ENCODE measurements at regions not wholly inside any gene's neighbourhood (a gene's known extent, or its start where the extent isn't known, plus 50 kb on each side); places are given as distances from the start of the nearest gene placed in this dataset.

GRCh38 chr2:8115966-8116365 is 565.9 kb upstream of the ID2 start:
- no peaks in the 10 kb centered on the region; the same call in 1 of the 2 replicates for H3K4me1 ChIP-seq (ENCODE audit: insufficient read depth, low read length)
- no peaks in the 10 kb centered on the region for H3K27me3 ChIP-seq (ENCODE audit: insufficient read depth, low read length)
- no peak overlapping the region for H3K9ac ChIP-seq (ENCODE audit: low read depth, low read length)
- H3K36me3 ChIP-seq (ENCODE audit: insufficient read depth, low read depth, low read length), result no peaks in the 10 kb centered on the region
- H3K27ac ChIP-seq (ENCODE audit: low read length), result no peak overlapping the region
- H3K4me3 ChIP-seq (ENCODE audit: low read length), result no peak overlapping the region
- no peaks in the 10 kb centered on the region for H3K9me3 ChIP-seq (ENCODE audit: insufficient read depth, low read depth, low read length)

- Histone ChIP-seq H3K36me3 (ENCODE audit: insufficient read depth, low read depth, low read length) (no peaks in the 10 kb centered on the region), H3K27ac (ENCODE audit: low read length) (no peak overlapping the region), H3K9me3 (ENCODE audit: insufficient read depth, low read depth, low read length) (no peaks in the 10 kb centered on the region), H3K4me3 (ENCODE audit: low read length) (no peak overlapping the region), H3K27me3 (ENCODE audit: insufficient read depth, low read length) (no peaks in the 10 kb centered on the region), H3K4me1 (ENCODE audit: insufficient read depth, low read length) (no peaks in the 10 kb centered on the region; the same call in 1 of the 2 replicates), H3K9ac (ENCODE audit: low read depth, low read length) (no peak overlapping the region)
These were observed 565.2 kb upstream of the ID2 start for GRCh38 chr2:8116661-8117060.

DNA sequence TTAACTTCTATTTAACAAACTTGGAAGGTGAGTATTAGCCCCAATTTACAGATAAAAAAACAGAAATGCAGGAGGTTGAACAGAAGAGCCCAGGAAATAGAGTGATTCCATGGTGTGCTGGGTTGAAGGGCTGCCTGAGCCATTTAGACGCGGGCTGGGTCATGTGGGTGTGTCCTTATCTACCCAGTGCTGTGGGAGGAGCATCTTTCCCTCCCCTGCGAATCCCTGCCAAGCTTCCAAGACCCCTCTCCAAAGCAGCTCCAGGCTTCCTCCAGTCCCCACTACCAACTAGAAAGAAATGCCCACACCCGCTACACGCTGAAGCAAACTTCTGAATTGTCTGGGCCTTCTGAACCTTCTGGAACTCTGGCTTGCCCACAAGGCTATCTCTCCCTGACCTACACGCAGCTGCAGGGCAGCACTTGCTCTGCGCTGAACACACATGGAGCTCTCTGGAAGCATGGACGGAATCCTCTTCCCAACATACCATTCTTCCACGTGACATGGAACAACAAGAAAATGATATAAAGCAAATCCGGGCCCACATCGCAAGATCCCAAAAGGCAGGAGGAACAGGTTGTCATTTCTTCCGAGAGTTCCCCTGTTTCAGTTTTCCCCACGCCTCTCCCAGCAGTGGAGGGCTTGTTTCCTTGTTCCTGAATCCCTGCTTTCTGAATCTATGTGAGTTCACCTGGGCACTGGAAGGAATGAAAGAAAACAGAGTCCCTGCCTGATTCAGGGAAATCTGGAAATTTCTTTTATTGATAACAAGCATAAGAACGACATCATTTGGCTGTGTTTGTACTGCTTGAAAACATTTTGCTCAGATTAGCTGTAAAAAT is 562.7 kb upstream of the ID2 start:
- H3K27me3 ChIP-seq (ENCODE audit: insufficient read depth, low read length), result no peaks in the 10 kb centered on the region
- H3K4me1 ChIP-seq (ENCODE audit: insufficient read depth, low read length), result no peaks in the 10 kb centered on the region; the same call in 1 of the 2 replicates
- H3K36me3 ChIP-seq (ENCODE audit: insufficient read depth, low read depth, low read length), result no peaks in the 10 kb centered on the region
- no peak overlapping the region for H3K27ac ChIP-seq (ENCODE audit: low read length)
- no peak overlapping the region for H3K9ac ChIP-seq (ENCODE audit: low read depth, low read length)
- no peaks in the 10 kb centered on the region for H3K9me3 ChIP-seq (ENCODE audit: insufficient read depth, low read depth, low read length)
- no peak overlapping the region for H3K4me3 ChIP-seq (ENCODE audit: low read length)

- no peaks in the 10 kb centered on the region; the same call in 1 of the 2 replicates for H3K4me1 ChIP-seq (ENCODE audit: insufficient read depth, low read length)
- no peak overlapping the region for H3K4me3 ChIP-seq (ENCODE audit: low read length)
- H3K27me3 ChIP-seq (ENCODE audit: insufficient read depth, low read length), result no peaks in the 10 kb centered on the region
- H3K36me3 ChIP-seq (ENCODE audit: insufficient read depth, low read depth, low read length), result no peaks in the 10 kb centered on the region
- H3K9ac ChIP-seq (ENCODE audit: low read depth, low read length), result no peak overlapping the region; the same call in 1 of the 2 replicates
- H3K27ac ChIP-seq (ENCODE audit: low read length), result no peak overlapping the region
- H3K9me3 ChIP-seq (ENCODE audit: insufficient read depth, low read depth, low read length), result no peaks in the 10 kb centered on the region
These were observed 561.9 kb upstream of the ID2 start for GRCh38 chr2:8119782-8120505.

- Histone ChIP-seq H3K27ac (ENCODE audit: low read length) (no peak overlapping the region), H3K4me3 (ENCODE audit: low read length) (no peak overlapping the region), H3K9me3 (ENCODE audit: insufficient read depth, low read depth, low read length) (no peaks in the 10 kb centered on the region), H3K9ac (ENCODE audit: low read depth, low read length) (no peak overlapping the region; the same call in 1 of the 2 replicates), H3K27me3 (ENCODE audit: insufficient read depth, low read length) (no peaks in the 10 kb centered on the region), H3K36me3 (ENCODE audit: insufficient read depth, low read depth, low read length) (no peaks in the 10 kb centered on the region), H3K4me1 (ENCODE audit: insufficient read depth, low read length) (no peaks in the 10 kb centered on the region; the same call in 1 of the 2 replicates)
These were observed 561.4 kb upstream of the ID2 start for GRCh38 chr2:8120506-8120860.

DNA sequence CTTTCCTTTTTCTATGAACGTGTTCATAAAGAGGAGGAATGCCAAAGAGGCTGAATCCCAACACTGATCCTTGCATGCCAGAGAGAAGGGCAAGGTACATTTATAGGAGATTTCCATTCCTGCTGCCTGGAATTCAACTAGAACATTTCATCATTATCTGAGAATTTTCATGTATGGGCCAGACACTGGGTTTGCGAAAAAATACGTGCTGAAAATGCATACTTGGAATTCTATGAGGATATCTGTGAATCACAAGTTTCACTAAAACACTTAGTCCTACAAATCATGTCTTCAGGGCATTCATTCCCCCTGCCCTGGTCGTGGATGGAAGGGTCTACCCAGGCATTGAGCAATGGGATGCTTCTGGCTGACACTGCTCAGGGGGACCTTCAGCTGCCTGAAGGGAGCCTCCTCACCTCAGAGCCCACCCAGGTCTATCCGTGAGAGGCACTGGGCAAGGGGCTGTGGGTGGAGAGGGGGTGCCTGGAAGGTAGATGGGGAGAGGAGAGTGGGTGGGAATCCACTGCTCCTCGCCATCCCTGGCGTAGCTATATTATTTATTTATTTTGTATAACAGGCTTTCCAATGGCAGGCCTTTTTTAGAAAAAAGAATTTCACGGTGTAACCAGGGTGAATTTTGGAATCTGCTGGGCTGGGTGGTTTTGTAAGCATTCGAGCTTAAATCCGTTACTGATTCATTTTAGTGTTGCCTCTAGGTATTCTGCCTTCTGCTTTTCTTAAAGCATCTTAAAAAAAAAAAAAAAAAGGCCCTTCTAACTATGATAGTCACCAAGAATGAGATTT is 560.6 kb upstream of the ID2 start:
- H3K4me1 ChIP-seq (ENCODE audit: insufficient read depth, low read length), result no peaks in the 10 kb centered on the region; the same call in 1 of the 2 replicates

DNA sequence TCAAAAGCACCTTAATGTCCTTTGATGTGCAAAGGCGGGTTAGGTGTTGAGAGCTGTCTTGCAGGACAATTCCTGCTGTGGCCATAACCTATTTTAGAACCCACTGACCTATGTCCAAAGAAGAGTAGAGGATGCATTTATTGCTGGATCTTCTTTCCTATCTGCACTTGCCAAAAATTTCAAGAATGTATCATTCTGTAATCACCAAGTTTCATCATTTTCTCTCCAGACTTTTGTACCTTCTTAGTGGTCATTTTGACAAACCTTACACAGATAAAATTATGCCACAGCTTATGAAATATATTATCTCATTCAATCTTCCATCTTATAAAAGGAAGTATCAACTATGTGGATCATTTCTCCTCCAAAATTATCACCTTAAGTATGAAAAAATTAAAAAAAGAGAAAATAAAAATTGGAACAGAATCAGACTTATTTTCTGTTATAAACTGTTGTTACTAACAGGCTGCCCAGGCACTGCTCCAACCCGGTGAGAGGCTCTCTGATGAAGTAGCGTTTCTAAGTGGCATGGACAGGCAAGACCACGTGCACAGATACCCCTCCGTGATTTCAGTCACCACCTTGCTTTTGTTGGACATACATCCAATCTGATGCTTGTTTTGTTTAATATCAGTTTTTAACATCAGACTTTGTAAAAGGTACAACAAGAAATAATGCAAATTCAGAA is 559.9 kb upstream of the ID2 start:
- Histone ChIP-seq H3K27ac (ENCODE audit: low read length) (no peak overlapping the region), H3K9ac (ENCODE audit: low read depth, low read length) (no peak overlapping the region), H3K9me3 (ENCODE audit: insufficient read depth, low read depth, low read length) (no peaks in the 10 kb centered on the region), H3K4me3 (ENCODE audit: low read length) (no peak overlapping the region), H3K4me1 (ENCODE audit: insufficient read depth, low read length) (no peaks in the 10 kb centered on the region; the same call in 1 of the 2 replicates), H3K36me3 (ENCODE audit: insufficient read depth, low read depth, low read length) (no peaks in the 10 kb centered on the region), H3K27me3 (ENCODE audit: insufficient read depth, low read length) (no peaks in the 10 kb centered on the region)

More for the DNA sequence above, 560.6 kb upstream of the ID2 start:
- H3K9ac ChIP-seq (ENCODE audit: low read depth, low read length), result no peak overlapping the region
- H3K9me3 ChIP-seq (ENCODE audit: insufficient read depth, low read depth, low read length), result no peaks in the 10 kb centered on the region
- no peak overlapping the region for H3K27ac ChIP-seq (ENCODE audit: low read length)
- H3K27me3 ChIP-seq (ENCODE audit: insufficient read depth, low read length), result no peaks in the 10 kb centered on the region
- H3K36me3 ChIP-seq (ENCODE audit: insufficient read depth, low read depth, low read length), result no peaks in the 10 kb centered on the region
- no peak overlapping the region for H3K4me3 ChIP-seq (ENCODE audit: low read length)

- no peak overlapping the region for H3K27ac ChIP-seq (ENCODE audit: low read length)
- no peaks in the 10 kb centered on the region; the same call in 1 of the 2 replicates for H3K4me1 ChIP-seq (ENCODE audit: insufficient read depth, low read length)
- no peak overlapping the region for H3K9ac ChIP-seq (ENCODE audit: low read depth, low read length)
- no peaks in the 10 kb centered on the region for H3K9me3 ChIP-seq (ENCODE audit: insufficient read depth, low read depth, low read length)
- H3K4me3 ChIP-seq (ENCODE audit: low read length), result no peak overlapping the region
- H3K27me3 ChIP-seq (ENCODE audit: insufficient read depth, low read length), result no peaks in the 10 kb centered on the region
- no peaks in the 10 kb centered on the region for H3K36me3 ChIP-seq (ENCODE audit: insufficient read depth, low read depth, low read length)
These were observed 559.3 kb upstream of the ID2 start for GRCh38 chr2:8122520-8122919.

GRCh38 chr2:8123464-8123863 is 558.4 kb upstream of the ID2 start:
- no peaks in the 10 kb centered on the region for H3K27me3 ChIP-seq (ENCODE audit: insufficient read depth, low read length)
- H3K9ac ChIP-seq (ENCODE audit: low read depth, low read length), result no peak overlapping the region

GRCh38 chr2:8125741-8126711 is 555.8 kb upstream of the ID2 start:
- Histone ChIP-seq H3K27me3 (ENCODE audit: insufficient read depth, low read length) (no peaks in the 10 kb centered on the region), H3K4me1 (ENCODE audit: insufficient read depth, low read length) (no peaks in the 10 kb centered on the region), H3K4me3 (ENCODE audit: low read length) (no peak overlapping the region), H3K36me3 (ENCODE audit: insufficient read depth, low read depth, low read length) (no peaks in the 10 kb centered on the region), H3K27ac (ENCODE audit: low read length) (no peak overlapping the region), H3K9ac (ENCODE audit: low read depth, low read length) (no peak overlapping the region), H3K9me3 (ENCODE audit: insufficient read depth, low read depth, low read length) (no peaks in the 10 kb centered on the region)

More at GRCh38 chr2:8123464-8123863, 558.4 kb upstream of the ID2 start:
- Histone ChIP-seq H3K36me3 (ENCODE audit: insufficient read depth, low read depth, low read length) (no peaks in the 10 kb centered on the region), H3K4me1 (ENCODE audit: insufficient read depth, low read length) (no peaks in the 10 kb centered on the region; the same call in 1 of the 2 replicates), H3K27ac (ENCODE audit: low read length) (no peak overlapping the region), H3K4me3 (ENCODE audit: low read length) (no peak overlapping the region), H3K9me3 (ENCODE audit: insufficient read depth, low read depth, low read length) (no peaks in the 10 kb centered on the region)
